GM06990 (cell line): ENCODE measurements at regions not wholly inside any gene's neighbourhood (a gene's known extent, or its start where the extent isn't known, plus 50 kb on each side); places are given as distances from the start of the nearest gene placed in this dataset.

Experiments
- DNase-seq: peaks from one replicate; pipeline ENCODE4 v3.0.0-alpha.2; 2011; ENCODE audit not compliant: insufficient read length; ENCODE audit errors: extremely low read depth
- H3K27me3 ChIP-seq: replicated peaks from 2 replicates; pipeline ENCODE4 v1.6.0; 2011; ENCODE audit warnings: low read length; ENCODE audit not compliant: control insufficient read depth, insufficient read depth
- H3K36me3 ChIP-seq: 2 replicates; pipeline ENCODE4 v1.5.1; 2011; ENCODE audit warnings: low read length; ENCODE audit not compliant: control insufficient read depth, insufficient read depth
- H3K4me3 ChIP-seq: replicated peaks from 2 replicates; pipeline ENCODE4 v1.5.1; 2011; ENCODE audit warnings: low read depth, mild to moderate bottlenecking, control low read depth, low read length
- CTCF ChIP-seq: IDR thresholded peaks from 2 replicates; pipeline ENCODE4 v1.5.1; 2011; ENCODE audit warnings: low read length, control low read depth, mild to moderate bottlenecking, inconsistent platforms; ENCODE audit not compliant: insufficient read depth, poor library complexity, severe bottlenecking

- H3K36me3 ChIP-seq = no peaks in the 10 kb centered on the region
- no peak overlapping the region for H3K4me3 ChIP-seq
- TF ChIP-seq CTCF = no peak
- no peaks in the 10 kb centered on the region for H3K27me3 ChIP-seq
- no peak for DNase-seq
Observed at GRCh38 chr10:4721999-4722753, 103.8 kb upstream of the AKR1E2 start.

- no peaks in the 10 kb centered on the region for H3K36me3 ChIP-seq
- DNase-seq = no peak
Observed at GRCh38 chr10:4720463-4720862, 105.5 kb upstream of the AKR1E2 start.

GRCh38 chr10:4719671-4720070 lies 106.3 kb upstream of the AKR1E2 start:
- Histone ChIP-seq H3K36me3 (no peaks in the 10 kb centered on the region), H3K27me3 (no peaks in the 10 kb centered on the region), H3K4me3 (no peak overlapping the region)
- DNase-seq = no peak
- TF ChIP-seq CTCF = no peak

More at GRCh38 chr10:4720463-4720862, 105.5 kb upstream of the AKR1E2 start:
- H3K4me3 ChIP-seq = no peak overlapping the region
- H3K27me3 ChIP-seq = no peaks in the 10 kb centered on the region
- no peak for TF ChIP-seq CTCF

- DNase-seq = no peak
- Histone ChIP-seq H3K27me3 (no peaks in the 10 kb centered on the region), H3K36me3 (no peaks in the 10 kb centered on the region), H3K4me3 (no peak overlapping the region)
- no peak for TF ChIP-seq CTCF
Observed at GRCh38 chr10:4719036-4719435, 107.0 kb upstream of the AKR1E2 start.

- Histone ChIP-seq H3K36me3 (no peaks in the 10 kb centered on the region), H3K27me3 (no peaks in the 10 kb centered on the region), H3K4me3 (no peak overlapping the region)
- DNase-seq = no peak
- TF ChIP-seq CTCF = no peak
Observed at GRCh38 chr10:4718544-4718943, 107.5 kb upstream of the AKR1E2 start.
